ENCODE measurements at regions not wholly inside any gene's neighbourhood (a gene's known extent, or its start where the extent isn't known, plus 50 kb on each side); places are given as distances from the start of the nearest gene placed in this dataset.

DNA sequence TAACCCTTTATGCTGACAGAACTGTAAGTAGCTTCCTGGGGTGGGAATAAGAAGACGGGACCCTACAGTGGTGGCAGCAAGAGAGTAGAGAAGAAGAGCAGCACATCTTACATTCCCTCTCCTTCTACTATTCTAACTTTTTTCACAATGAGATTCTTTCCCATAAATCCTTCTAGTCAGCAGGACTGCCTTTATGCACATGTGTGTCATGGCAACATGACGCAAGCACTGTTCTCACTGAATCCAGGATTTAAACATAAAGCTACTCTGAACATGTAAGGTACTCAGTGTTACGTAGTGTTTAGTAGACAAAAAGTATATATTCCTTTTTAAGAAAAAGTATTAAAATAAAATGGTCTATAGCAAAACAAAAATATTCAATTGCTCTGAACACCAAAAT is 309.7 kb upstream of the LYPLAL1 start:
- TF ChIP-seq, protein P1, sequence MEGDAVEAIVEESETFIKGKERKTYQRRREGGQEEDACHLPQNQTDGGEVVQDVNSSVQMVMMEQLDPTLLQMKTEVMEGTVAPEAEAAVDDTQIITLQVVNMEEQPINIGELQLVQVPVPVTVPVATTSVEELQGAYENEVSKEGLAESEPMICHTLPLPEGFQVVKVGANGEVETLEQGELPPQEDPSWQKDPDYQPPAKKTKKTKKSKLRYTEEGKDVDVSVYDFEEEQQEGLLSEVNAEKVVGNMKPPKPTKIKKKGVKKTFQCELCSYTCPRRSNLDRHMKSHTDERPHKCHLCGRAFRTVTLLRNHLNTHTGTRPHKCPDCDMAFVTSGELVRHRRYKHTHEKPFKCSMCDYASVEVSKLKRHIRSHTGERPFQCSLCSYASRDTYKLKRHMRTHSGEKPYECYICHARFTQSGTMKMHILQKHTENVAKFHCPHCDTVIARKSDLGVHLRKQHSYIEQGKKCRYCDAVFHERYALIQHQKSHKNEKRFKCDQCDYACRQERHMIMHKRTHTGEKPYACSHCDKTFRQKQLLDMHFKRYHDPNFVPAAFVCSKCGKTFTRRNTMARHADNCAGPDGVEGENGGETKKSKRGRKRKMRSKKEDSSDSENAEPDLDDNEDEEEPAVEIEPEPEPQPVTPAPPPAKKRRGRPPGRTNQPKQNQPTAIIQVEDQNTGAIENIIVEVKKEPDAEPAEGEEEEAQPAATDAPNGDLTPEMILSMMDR (IDR thresholded peaks at IDR 0.05; ENCODE audit: low read depth, low read length) = no peak
- no peak for TF ChIP-seq POLR2A (IDR thresholded peaks at IDR 0.05; ENCODE audit: extremely low read depth, insufficient read length)
- TF ChIP-seq MYC (IDR thresholded peaks at IDR 0.05; ENCODE audit: low read depth, low read length) = no peak
- TF ChIP-seq, protein P2, sequence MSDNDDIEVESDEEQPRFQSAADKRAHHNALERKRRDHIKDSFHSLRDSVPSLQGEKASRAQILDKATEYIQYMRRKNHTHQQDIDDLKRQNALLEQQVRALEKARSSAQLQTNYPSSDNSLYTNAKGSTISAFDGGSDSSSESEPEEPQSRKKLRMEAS (IDR thresholded peaks at IDR 0.05; ENCODE audit: low read depth, low read length) = no peak

Data from NB4 (cell line).